GM19025 (cell line): ENCODE measurements at regions not wholly inside any gene's neighbourhood (a gene's known extent, or its start where the extent isn't known, plus 50 kb on each side); places are given as distances from the start of the nearest gene placed in this dataset.

Experiments used
- ATAC-seq: cut with Tn5 transposase; IDR thresholded peaks from one replicate; pipeline ENCODE4 v1.9.1; 2021; ENCODE audit warnings: mild to moderate bottlenecking, low read depth, moderate library complexity; ENCODE audit not compliant: unreplicated experiment

DNA sequence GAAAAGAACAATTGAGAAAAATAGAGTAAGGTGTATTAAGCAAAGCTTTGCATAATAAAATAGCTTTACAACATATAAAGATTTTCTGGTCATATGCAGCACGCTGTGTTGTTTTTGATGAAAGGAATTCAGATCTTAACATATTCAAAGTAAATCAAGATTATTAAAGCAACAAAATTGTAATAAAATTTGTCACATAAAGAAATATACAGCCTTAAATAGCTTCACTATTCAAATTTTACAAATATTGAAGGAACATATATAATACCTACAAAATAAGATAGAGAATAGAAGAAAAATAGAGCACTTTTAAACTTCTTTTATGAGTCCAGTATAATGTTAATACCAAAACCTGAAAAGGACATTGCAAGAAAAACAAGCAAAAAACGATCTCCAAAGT is 749.1 kb upstream of the POT1 start:
- ATAC-seq = no peak

DNA sequence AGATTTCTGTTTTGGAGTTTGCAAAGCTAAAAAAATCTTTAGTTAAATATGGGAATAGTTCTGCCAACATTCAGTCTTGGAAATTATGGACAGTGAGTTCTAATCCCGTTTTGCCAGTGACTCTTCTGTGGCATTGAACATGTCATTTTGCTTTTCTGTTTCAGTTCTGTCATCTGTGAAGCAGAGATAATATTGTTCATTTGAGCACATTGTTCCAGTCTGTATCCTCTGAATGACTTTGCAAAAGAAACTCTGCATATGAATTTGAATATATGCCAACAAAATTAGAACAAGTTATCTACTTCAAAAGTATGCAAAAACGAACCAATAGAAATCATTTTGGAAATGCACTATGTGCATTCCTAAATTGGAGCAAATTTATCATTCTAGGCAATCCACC is 746.0 kb upstream of the POT1 start:
- ATAC-seq = no peak

- no peak for ATAC-seq
These were observed 745.5 kb upstream of the POT1 start for GRCh38 chr7:125675169-125675568.

- ATAC-seq = no peak
These were observed 741.4 kb upstream of the POT1 start for GRCh38 chr7:125670926-125671572.

- ATAC-seq = no peak
These were observed 738.8 kb upstream of the POT1 start for GRCh38 chr7:125668321-125668993.

DNA sequence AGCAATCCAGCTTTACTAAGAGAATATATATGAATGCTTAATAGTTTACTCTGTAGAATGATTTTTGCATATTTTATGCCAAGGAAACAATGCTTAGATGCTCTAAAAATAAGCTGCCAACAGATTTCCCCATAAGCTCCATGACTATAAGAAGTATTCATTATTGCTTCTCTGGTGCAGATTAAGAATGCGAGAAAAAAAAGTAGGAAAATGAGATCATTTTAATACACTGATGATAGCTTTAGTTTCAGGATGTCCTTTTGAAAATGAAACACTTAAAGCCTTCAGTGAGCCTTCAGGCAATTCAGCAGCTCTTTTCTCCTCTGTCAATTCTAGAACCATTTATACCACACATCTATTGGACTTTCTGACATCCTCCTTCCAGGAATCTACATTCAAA is 735.0 kb upstream of the POT1 start:
- no peak for ATAC-seq

GRCh38 chr7:125663961-125664360 is 734.3 kb upstream of the POT1 start:
- no peak for ATAC-seq

GRCh38 chr7:125661677-125662076 is 732.1 kb upstream of the POT1 start:
- no peak for ATAC-seq

- no peak for ATAC-seq
These were observed 731.4 kb upstream of the POT1 start for GRCh38 chr7:125661006-125661405.

DNA sequence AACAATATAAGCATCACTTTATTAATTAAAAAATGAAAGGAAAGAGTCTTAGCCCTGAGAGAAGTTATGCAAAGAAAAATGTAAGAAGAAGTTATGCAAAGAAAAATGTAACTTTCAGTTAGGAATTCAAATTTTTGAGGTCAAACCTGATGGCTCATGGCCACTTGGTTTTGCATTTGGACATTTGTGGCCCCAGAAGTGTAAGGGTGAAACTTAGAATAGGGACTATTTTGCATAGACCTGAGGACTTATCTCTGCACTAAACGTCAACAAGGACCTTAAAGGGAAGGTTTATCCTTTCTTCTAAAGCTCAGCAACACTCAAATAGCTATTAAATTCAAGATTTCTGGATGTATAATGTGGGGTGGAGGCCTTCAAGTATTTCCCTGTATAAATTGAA is 724.5 kb upstream of the POT1 start:
- peak; percentile 60 for ATAC-seq

GRCh38 chr7:125651823-125652528 is 722.4 kb upstream of the POT1 start:
- ATAC-seq = no peak

DNA sequence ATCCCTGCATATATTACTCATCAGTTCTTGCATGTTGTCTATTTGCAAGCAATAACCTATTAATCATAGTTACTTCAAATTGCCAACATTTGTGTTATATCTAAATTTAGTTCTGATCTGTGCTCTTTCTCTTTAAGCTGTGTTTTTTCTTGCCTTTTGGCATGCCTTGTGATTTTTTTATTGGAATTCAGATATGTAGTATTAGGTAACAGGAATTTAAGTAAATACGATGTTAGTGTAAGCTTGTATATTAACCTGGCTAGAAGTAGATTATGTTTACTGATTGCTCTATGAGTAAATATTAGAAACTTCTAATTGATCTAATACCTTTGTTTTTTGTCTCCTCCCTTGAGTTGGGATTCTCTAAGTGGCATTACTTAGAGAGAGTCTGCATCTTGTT is 718.9 kb upstream of the POT1 start:
- no peak for ATAC-seq

- no peak for ATAC-seq
These were observed 716.1 kb upstream of the POT1 start for GRCh38 chr7:125645770-125646169.

DNA sequence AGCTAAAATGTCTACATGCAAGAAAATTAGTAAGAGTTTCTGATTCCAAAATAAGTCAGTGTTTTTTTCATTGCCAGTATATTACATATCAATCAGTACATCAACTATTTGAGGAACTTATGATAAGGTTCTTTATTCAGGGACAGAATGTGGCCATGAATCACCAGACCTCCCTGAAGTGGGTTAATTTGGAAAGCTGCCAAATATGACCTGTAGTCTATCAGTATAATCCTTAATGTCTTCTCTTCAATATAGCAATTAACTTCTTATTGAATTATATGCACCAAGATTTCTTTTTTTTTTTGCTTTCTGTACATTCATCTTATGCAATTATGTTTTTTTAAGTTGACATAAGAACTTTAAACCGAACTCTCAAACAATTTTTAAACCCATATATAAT is 714.5 kb upstream of the POT1 start:
- no peak for ATAC-seq

DNA sequence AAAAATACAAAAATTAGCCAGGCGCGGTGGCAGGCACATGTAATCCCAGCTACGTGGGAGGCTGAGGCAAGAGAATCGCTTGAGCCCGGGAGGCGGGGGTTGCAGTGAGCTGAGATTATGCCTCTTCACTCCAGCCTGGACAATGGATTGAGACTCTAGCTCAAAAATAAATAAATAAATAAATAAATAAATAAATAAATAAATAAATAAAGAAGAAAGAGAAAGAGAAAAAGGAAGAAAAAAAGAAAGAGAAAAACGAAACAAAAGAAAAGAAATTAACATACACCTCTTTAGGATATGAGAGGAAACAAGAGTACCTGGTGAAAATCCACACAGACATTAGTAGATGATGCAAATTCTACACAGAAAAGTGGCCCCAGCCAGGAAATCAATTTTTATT is 713.7 kb upstream of the POT1 start:
- ATAC-seq = no peak

GRCh38 chr7:125641884-125642283 is 712.3 kb upstream of the POT1 start:
- ATAC-seq = no peak

GRCh38 chr7:125636320-125636962 is 706.8 kb upstream of the POT1 start:
- ATAC-seq = no peak

- no peak for ATAC-seq
These were observed 688.9 kb upstream of the POT1 start for GRCh38 chr7:125618516-125618915.

GRCh38 chr7:125611582-125611981 is 682.0 kb upstream of the POT1 start:
- ATAC-seq = no peak

DNA sequence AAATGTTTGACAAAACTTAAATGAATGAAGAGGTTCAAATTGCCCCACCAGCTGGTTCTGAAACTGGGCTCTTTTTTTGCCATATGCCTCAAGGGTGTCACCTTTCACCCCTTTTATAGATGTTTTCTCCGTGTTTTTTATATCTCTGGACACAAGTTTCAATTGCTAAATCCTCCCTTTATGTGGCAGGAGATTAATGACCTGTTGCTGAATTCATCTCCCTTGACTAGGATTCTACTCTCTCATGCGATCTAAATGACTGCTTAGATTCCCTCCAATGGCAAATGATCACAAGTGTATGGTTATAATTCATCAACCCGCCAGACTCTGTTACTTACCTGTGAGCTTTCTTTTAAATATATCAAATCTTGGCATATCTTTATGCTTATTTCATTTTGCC is 677.0 kb upstream of the POT1 start:
- ATAC-seq = no peak

DNA sequence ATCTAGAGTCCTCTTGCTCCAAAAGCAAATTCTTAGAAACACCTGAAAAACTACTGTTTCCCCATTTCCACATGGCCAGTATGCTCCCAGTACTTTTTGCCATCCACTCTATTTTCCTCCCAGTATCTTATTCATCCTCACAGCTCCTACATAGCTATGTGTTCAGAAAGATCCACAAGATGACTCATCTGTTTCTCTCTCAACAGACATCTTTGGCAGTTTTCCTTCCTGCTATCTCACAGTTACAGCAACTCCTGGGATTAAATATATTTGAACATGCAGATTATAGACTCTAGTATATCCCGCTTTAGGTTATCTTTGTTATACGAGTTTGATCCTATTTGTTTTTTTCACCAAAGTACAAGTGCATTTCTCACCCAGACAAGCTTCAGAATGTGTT is 675.6 kb upstream of the POT1 start:
- ATAC-seq = no peak
